ENCODE measurements at regions not wholly inside any gene's neighbourhood (a gene's known extent, or its start where the extent isn't known, plus 50 kb on each side); places are given as distances from the start of the nearest gene placed in this dataset.

GRCh38 chr4:133996431-133997121 lies 205.0 kb downstream of the PABPC4L start:
- H3K27me3 ChIP-seq (ENCODE audit: control insufficient read depth, insufficient read depth, low read length): no peaks in the 10 kb centered on the region
- no peak overlapping the region for H2BK120ac ChIP-seq (ENCODE audit: low read depth, low read length)
- H3K27ac ChIP-seq (ENCODE audit: insufficient read depth, low read length): no peak overlapping the region
- H2AFZ ChIP-seq (replicated peaks; ENCODE audit: low read length, poor library complexity): no peak overlapping the region
- no peak overlapping the region for H3K4ac ChIP-seq (ENCODE audit: low read depth, low read length)
- H3K4me2 ChIP-seq (ENCODE audit: low read depth, low read length): no peak overlapping the region
- ChIA-PET POLR2A (ENCODE audit: unreplicated experiment) (no interaction called here), CTCF (no interaction called here)
- H3K9me3 ChIP-seq (ENCODE audit: control insufficient read depth, insufficient read depth, low read length): no peaks in the 10 kb centered on the region
- no peak overlapping the region for H2BK5ac ChIP-seq (ENCODE audit: low read depth, low read length, poor library complexity, severe bottlenecking)
- dilution Hi-C loops (cut with HindIII; ENCODE audit: low sequenced_read_pairs, unreplicated experiment) (no loop called here), intact Hi-C loops (cut with micrococcal nuclease) (no loop called here), in situ Hi-C loops (cut with MboI; ENCODE audit: low sequenced_read_pairs) (no loop called here)
- H2BK15ac ChIP-seq (ENCODE audit: low read depth, low read length): no peak overlapping the region
- H3K56ac ChIP-seq (ENCODE audit: extremely low read depth, insufficient read depth, low read length): no peak overlapping the region
- no peaks in the 10 kb centered on the region for H3K79me1 ChIP-seq (ENCODE audit: low read depth in 1 of 2, low read length in 2 of 2)
- H4K8ac ChIP-seq (ENCODE audit: low read depth in 2 of 2, low read length in 2 of 2): no peak overlapping the region
- no TSS peak for BruUV-seq (replicated peaks)
- no peak overlapping the region for H3K4me3 ChIP-seq (ENCODE audit: insufficient read depth, low read depth, low read length)
- no peak overlapping the region for H4K5ac ChIP-seq (ENCODE audit: low read depth, low read length)
- H3K36me3 ChIP-seq (ENCODE audit: control insufficient read depth, insufficient read depth, low read length): no peaks in the 10 kb centered on the region
- no peaks in the 10 kb centered on the region for H4K20me1 ChIP-seq (ENCODE audit: insufficient read depth, low read length)
- H3K9me1 ChIP-seq (ENCODE audit: insufficient read depth, low read length): no peaks in the 10 kb centered on the region
- H3K4me1 ChIP-seq (ENCODE audit: control insufficient read depth, insufficient read depth, low read length): no peaks in the 10 kb centered on the region
- no peak overlapping the region for H3K18ac ChIP-seq (ENCODE audit: low read depth, low read length)
- H2BK20ac ChIP-seq (ENCODE audit: low read depth, low read length): no peak overlapping the region
- H2AK5ac ChIP-seq (ENCODE audit: low read depth, low read length): no peak overlapping the region
- DNase-seq: no peak
- no peak for TF ChIP-seq BHLHE40 (IDR thresholded peaks at IDR 0.05; ENCODE audit: low read depth, low read length)
- TF ChIP-seq RFX5 (IDR thresholded peaks at IDR 0.05; ENCODE audit: low read depth, low read length): no peak
- TF ChIP-seq MAFK (IDR thresholded peaks at IDR 0.05; ENCODE audit: low read depth, low read length): no peak
- TF ChIP-seq RAD21 (IDR thresholded peaks at IDR 0.05; ENCODE audit: low read length): no peak
- TF ChIP-seq SMC3 (IDR thresholded peaks at IDR 0.05; ENCODE audit: low read depth, low read length): no peak
- TF ChIP-seq MAZ (IDR thresholded peaks at IDR 0.05; ENCODE audit: borderline replicate concordance, low read depth, low read length): no peak
- TF ChIP-seq CHD1 (IDR thresholded peaks at IDR 0.05; ENCODE audit: low read depth, low read length): no peak
- no peak for TF ChIP-seq FOS (IDR thresholded peaks at IDR 0.05; ENCODE audit: low read depth, low read length)
- WGBS, 2 experiments (ENCODE audit: extremely low coverage in 2 of 2, insufficient read length in 1 of 2): 83% methylated on average over 1 of the region's 7 CpGs; no CpG with 5 or more reads in 1 of the 2 experiments
- no peak overlapping the region for H3K14ac ChIP-seq (replicated peaks; ENCODE audit: low read depth, low read length)
- ATAC-seq (ENCODE audit: low read depth): no peak
- H3K23ac ChIP-seq (ENCODE audit: low read depth, low read length): no peak overlapping the region
- no peak overlapping the region for H2AK9ac ChIP-seq (replicated peaks; ENCODE audit: low read depth, low read length, poor library complexity)
- H3K9ac ChIP-seq (ENCODE audit: low read depth, low read length): no peak overlapping the region
- no peak overlapping the region for H4K91ac ChIP-seq (ENCODE audit: insufficient read depth, low read depth, low read length)

Data from IMR-90 (cell line).